GM12801 (cell line): ENCODE measurements at regions not wholly inside any gene's neighbourhood (a gene's known extent, or its start where the extent isn't known, plus 50 kb on each side); places are given as distances from the start of the nearest gene placed in this dataset.

Experiments
- CTCF ChIP-seq: IDR thresholded peaks from one replicate; pipeline ENCODE4 v1.5.1; 2011; ENCODE audit warnings: control low read depth; ENCODE audit not compliant: insufficient read length; ENCODE audit errors: extremely low read depth

- TF ChIP-seq CTCF = no peak
These were observed 95.4 kb upstream of the MRI1 start for GRCh38 chr19:13668964-13669363.

GRCh38 chr19:13666165-13666564, 98.2 kb upstream of the MRI1 start:
- TF ChIP-seq CTCF = no peak

GRCh38 chr19:13665125-13665905, 99.0 kb upstream of the MRI1 start:
- TF ChIP-seq CTCF = no peak

- no peak for TF ChIP-seq CTCF
These were observed 111.3 kb upstream of the MRI1 start for GRCh38 chr19:13652810-13653590.

- TF ChIP-seq CTCF = no peak
These were observed 117.6 kb upstream of the MRI1 start for GRCh38 chr19:13646758-13647157.

- no peak for TF ChIP-seq CTCF
These were observed 119.7 kb upstream of the MRI1 start for GRCh38 chr19:13644645-13645044.

- no peak for TF ChIP-seq CTCF
These were observed 123.7 kb upstream of the MRI1 start for GRCh38 chr19:13640611-13641010.
